ENCODE measurements at regions not wholly inside any gene's neighbourhood (a gene's known extent, or its start where the extent isn't known, plus 50 kb on each side); places are given as distances from the start of the nearest gene placed in this dataset.

DNA sequence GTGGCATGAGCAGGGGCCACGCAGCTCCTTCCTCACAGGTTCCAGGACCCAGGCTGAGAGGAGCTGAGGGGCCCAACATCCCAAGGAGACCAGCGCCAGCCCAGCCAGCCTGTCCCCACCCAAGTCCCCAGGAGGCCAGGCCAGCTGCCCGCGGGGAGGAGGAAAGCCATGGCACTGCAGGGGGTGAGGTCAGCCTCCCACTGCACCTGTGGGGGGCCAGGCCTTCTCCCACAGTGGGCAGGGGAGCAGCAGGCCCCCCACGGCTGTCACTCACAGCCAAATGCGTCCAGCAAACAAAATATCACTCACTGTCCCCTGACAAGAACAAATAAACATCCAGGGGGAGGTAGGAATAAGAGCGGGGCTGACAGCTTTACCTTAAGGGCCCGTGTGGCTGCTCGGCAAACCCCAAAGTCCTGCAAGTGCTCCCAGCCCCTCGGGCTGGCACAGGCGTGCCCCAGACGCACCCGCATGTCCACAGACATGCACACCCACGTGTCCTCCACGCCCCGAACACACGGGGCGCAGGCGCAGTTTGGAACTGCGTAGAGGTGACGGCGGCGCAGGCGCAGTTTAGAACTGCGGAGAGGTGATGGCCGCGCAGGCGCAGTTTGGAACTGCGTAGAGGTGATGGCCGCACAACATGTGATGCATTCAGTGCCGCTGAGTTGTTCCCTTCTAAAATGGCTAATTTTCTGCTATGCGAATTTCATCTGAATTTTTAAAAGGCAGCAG is 291.1 kb downstream of the FOXL1 start:
- no peak overlapping the region for H3K4me3 ChIP-seq (ENCODE audit: low read depth, low read length)
- ChIA-PET POLR2A (no interaction called here), CTCF (interaction anchor here (0.5 to 1.6 kb wide), 3 partner anchors 193 to 305 kb away, joined by 3 to 8 read pairs (median 3); no protein-coding TSS in a partner anchor)
- H3K27ac ChIP-seq (ENCODE audit: extremely low read depth, low read depth, low read length): no peak overlapping the region
- H3K36me3 ChIP-seq (ENCODE audit: control insufficient read depth in 2 of 2, insufficient read depth in 1 of 2, low read length in 2 of 2): no peaks in the 10 kb centered on the region
- H3K4me1 ChIP-seq (ENCODE audit: control insufficient read depth, insufficient read depth, low read length): no peaks in the 10 kb centered on the region
- H3K9me3 ChIP-seq (ENCODE audit: control insufficient read depth, insufficient read depth, low read depth, low read length): no peaks in the 10 kb centered on the region
- no peak for TF ChIP-seq ZNF521 (tag by site-specific recombination; IDR thresholded peaks at IDR 0.05)
- no peak for TF ChIP-seq ZNF426 (tag by site-specific recombination; IDR thresholded peaks at IDR 0.05)
- no peak for TF ChIP-seq ZNF433 (tag by site-specific recombination; IDR thresholded peaks at IDR 0.05; ENCODE audit: low read depth)
- TF ChIP-seq, protein P1, sequence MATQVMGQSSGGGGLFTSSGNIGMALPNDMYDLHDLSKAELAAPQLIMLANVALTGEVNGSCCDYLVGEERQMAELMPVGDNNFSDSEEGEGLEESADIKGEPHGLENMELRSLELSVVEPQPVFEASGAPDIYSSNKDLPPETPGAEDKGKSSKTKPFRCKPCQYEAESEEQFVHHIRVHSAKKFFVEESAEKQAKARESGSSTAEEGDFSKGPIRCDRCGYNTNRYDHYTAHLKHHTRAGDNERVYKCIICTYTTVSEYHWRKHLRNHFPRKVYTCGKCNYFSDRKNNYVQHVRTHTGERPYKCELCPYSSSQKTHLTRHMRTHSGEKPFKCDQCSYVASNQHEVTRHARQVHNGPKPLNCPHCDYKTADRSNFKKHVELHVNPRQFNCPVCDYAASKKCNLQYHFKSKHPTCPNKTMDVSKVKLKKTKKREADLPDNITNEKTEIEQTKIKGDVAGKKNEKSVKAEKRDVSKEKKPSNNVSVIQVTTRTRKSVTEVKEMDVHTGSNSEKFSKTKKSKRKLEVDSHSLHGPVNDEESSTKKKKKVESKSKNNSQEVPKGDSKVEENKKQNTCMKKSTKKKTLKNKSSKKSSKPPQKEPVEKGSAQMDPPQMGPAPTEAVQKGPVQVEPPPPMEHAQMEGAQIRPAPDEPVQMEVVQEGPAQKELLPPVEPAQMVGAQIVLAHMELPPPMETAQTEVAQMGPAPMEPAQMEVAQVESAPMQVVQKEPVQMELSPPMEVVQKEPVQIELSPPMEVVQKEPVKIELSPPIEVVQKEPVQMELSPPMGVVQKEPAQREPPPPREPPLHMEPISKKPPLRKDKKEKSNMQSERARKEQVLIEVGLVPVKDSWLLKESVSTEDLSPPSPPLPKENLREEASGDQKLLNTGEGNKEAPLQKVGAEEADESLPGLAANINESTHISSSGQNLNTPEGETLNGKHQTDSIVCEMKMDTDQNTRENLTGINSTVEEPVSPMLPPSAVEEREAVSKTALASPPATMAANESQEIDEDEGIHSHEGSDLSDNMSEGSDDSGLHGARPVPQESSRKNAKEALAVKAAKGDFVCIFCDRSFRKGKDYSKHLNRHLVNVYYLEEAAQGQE (tag by site-specific recombination; IDR thresholded peaks at IDR 0.05): no peak
- no peak for TF ChIP-seq ZNF239 (tag by site-specific recombination; IDR thresholded peaks at IDR 0.05)
- no peak for TF ChIP-seq PBX3 (CRISPR knock-in tag; IDR thresholded peaks at IDR 0.05)
- peak; percentile 98 for TF ChIP-seq GLIS1 (tag by site-specific recombination; IDR thresholded peaks at IDR 0.05)
- TF ChIP-seq ZBTB44 (tag by site-specific recombination; IDR thresholded peaks at IDR 0.05): no peak
- no peak for TF ChIP-seq ZNF391 (tag by site-specific recombination; IDR thresholded peaks at IDR 0.05; ENCODE audit: borderline replicate concordance, low read depth)
- no peak for TF ChIP-seq ZNF529 (tag by site-specific recombination; IDR thresholded peaks at IDR 0.05; ENCODE audit: insufficient replicate concordance)
- TF ChIP-seq OSR2 (tag by site-specific recombination; IDR thresholded peaks at IDR 0.05): no peak
- TF ChIP-seq ZNF488 (tag by site-specific recombination; IDR thresholded peaks at IDR 0.05): no peak
- no peak for TF ChIP-seq ZNF473 (tag by site-specific recombination; IDR thresholded peaks at IDR 0.05)
- no peak for TF ChIP-seq KLF1 (tag by site-specific recombination; IDR thresholded peaks at IDR 0.05)
- no peak for TF ChIP-seq ZNF623 (tag by site-specific recombination; IDR thresholded peaks at IDR 0.05)
- no peak for TF ChIP-seq ZNF747 (tag by site-specific recombination; IDR thresholded peaks at IDR 0.05)
- TF ChIP-seq ZNF302 (tag by site-specific recombination; IDR thresholded peaks at IDR 0.05; ENCODE audit: low read depth): no peak
- no peak for TF ChIP-seq TSHZ1 (tag by site-specific recombination; IDR thresholded peaks at IDR 0.05; ENCODE audit: borderline replicate concordance)
- peak; percentile 95 for TF ChIP-seq ZIC2 (tag by site-specific recombination; IDR thresholded peaks at IDR 0.05)
- TF ChIP-seq GLIS2 (tag by site-specific recombination; IDR thresholded peaks at IDR 0.05): peak; percentile 35; the same call in 1 of the 2 replicates
- no peak for TF ChIP-seq ZBTB8A (tag by site-specific recombination; IDR thresholded peaks at IDR 0.05)
- TF ChIP-seq, protein P2, sequence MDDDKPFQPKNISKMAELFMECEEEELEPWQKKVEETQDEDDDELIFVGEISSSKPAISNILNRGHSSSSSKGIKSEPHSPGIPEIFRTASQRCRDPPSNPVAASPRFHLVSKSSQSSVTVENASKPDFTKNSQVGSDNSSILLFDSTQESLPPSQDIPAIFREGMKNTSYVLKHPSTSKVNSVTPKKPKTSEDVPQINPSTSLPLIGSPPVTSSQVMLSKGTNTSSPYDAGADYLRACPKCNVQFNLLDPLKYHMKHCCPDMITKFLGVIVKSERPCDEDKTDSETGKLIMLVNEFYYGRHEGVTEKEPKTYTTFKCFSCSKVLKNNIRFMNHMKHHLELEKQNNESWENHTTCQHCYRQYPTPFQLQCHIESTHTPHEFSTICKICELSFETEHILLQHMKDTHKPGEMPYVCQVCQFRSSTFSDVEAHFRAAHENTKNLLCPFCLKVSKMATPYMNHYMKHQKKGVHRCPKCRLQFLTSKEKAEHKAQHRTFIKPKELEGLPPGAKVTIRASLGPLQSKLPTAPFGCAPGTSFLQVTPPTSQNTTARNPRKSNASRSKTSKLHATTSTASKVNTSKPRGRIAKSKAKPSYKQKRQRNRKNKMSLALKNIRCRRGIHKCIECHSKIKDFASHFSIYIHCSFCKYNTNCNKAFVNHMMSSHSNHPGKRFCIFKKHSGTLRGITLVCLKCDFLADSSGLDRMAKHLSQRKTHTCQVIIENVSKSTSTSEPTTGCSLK (tag by site-specific recombination; IDR thresholded peaks at IDR 0.05): no peak
- peak; percentile 66 for TF ChIP-seq ZNF341 (tag by site-specific recombination; IDR thresholded peaks at IDR 0.05; ENCODE audit: low read depth)
